Skeletal muscle cell (primary cell): ENCODE measurements at regions not wholly inside any gene's neighbourhood (a gene's known extent, or its start where the extent isn't known, plus 50 kb on each side); places are given as distances from the start of the nearest gene placed in this dataset.

Experiments used
- DNase-seq: peaks from one replicate; pipeline ENCODE4 v3.0.0-alpha.2; 2010; ENCODE audit warnings: low read depth
- H3K4me3 ChIP-seq: 2 replicates; pipeline ENCODE4 v1.5.1; 2011; ENCODE audit warnings: low read depth, mild to moderate bottlenecking, control low read depth, low read length, moderate library complexity

- no peak overlapping the region for H3K4me3 ChIP-seq
- no peak for DNase-seq
Observed at GRCh38 chr9:79501546-79501945, 70.2 kb upstream of the TLE4 start.

GRCh38 chr9:79507801-79508200 lies 64.0 kb upstream of the TLE4 start:
- DNase-seq = no peak
- H3K4me3 ChIP-seq = no peak overlapping the region

GRCh38 chr9:79512251-79512650 lies 59.5 kb upstream of the TLE4 start:
- DNase-seq = no peak

More at GRCh38 chr9:79512251-79512650, 59.5 kb upstream of the TLE4 start:
- H3K4me3 ChIP-seq = no peak overlapping the region
